Esophagus squamous epithelium (tissue), 5 donors: ENCODE measurements at regions not wholly inside any gene's neighbourhood (a gene's known extent, or its start where the extent isn't known, plus 50 kb on each side); places are given as distances from the start of the nearest gene placed in this dataset.
A peak's percentile ranks its signal among the peaks of the same experiment; 100 is the strongest.

Experiments used
- DNase-seq: peaks from one replicate; lab custom pipeline; 2025; lab: John Stamatoyannopoulos, UW
- H3K27ac ChIP-seq, 4 donors: fragments of 200-600 bp; sonication (generic); one replicate each; pipeline ENCODE4 v1.5.1; 2016 to 2019; ENCODE audit warnings: mild to moderate bottlenecking in 1 of 4
- H3K27me3 ChIP-seq, 4 donors: fragments of 200-600 bp; sonication (generic); 1 replicate in 3 of 4; 2 replicates in 1 of 4; pipeline versions ENCODE4 v1.5.1 to v1.6.0; 2017 to 2021; ENCODE audit warnings: antibody characterized with exemption in 1 of 4
- H3K36me3 ChIP-seq, 3 donors: fragments of 200-600 bp; sonication (generic); one replicate each; pipeline ENCODE4 v1.5.1; 2016 to 2019
- H3K4me1 ChIP-seq, 3 donors: fragments of 200-600 bp; sonication (generic); one replicate each; pipeline ENCODE4 v1.5.1; 2017 to 2019
- H3K4me3 ChIP-seq, 4 donors: fragments of 200-600 bp; sonication (generic); 1 replicate in 3 of 4; 2 replicates in 1 of 4; pipeline ENCODE4 v1.5.1; 2016 to 2019; ENCODE audit warnings: mild to moderate bottlenecking in 2 of 4, moderate library complexity in 1 of 4
- H3K9me3 ChIP-seq, 3 donors: fragments of 200-600 bp; sonication (generic); one replicate each; pipeline ENCODE4 v1.5.1; 2016 to 2019
- CTCF ChIP-seq, 6 experiments: fragments of 450-650 bp in 4 of 6; fragments of 200-600 bp in 2 of 6; sonication (generic) in 2 of 6; IDR thresholded peaks; one replicate each; pipeline ENCODE4 v1.5.1; 2016 to 2019; ENCODE audit warnings: antibody characterized with exemption in 6 of 6, mild to moderate bottlenecking in 4 of 6, moderate library complexity in 4 of 6
- POLR2A ChIP-seq, 4 donors: fragments of 450-650 bp; IDR thresholded peaks; one replicate each; pipeline ENCODE4 v1.6.1; 2017; ENCODE audit warnings: antibody characterized with exemption in 4 of 4, mild to moderate bottlenecking in 4 of 4, moderate library complexity in 3 of 4
- WGBS, 2 donors: methylation state at CpG; one replicate each; pipeline ENCODE4 v1.1.5; 2018; 5-methylcytosine and 5-hydroxymethylcytosine counted together
- intact Hi-C: fragments of 100-400 bp; cut with DNase I; formaldehyde crosslinking; loops from one replicate; pipeline ENCODE4 v1.15.0; 2022
- donor health status: DM: yes; HTN: yes; CAD: no.

- no peaks in the 10 kb centered on the region for H3K9me3 ChIP-seq
- WGBS, 2 donors, result 47% methylated on average over 1 of the region's 1 CpG
- no peak for TF ChIP-seq CTCF (IDR thresholded peaks at IDR 0.05)
- TF ChIP-seq POLR2A (IDR thresholded peaks at IDR 0.05), result no peak
- no peak overlapping the region for H3K4me3 ChIP-seq
- intact Hi-C loops, result no loop called here
- H3K36me3 ChIP-seq, result no peaks in the 10 kb centered on the region
- DNase-seq, result no peak
- H3K4me1 ChIP-seq, result no peaks in the 10 kb centered on the region
- H3K27ac ChIP-seq, result no peak overlapping the region
- no peaks in the 10 kb centered on the region for H3K27me3 ChIP-seq
These were observed 287.0 kb upstream of the OR4E1 start for GRCh38 chr14:21960636-21961035.

GRCh38 chr14:21941885-21942284, 268.3 kb upstream of the OR4E1 start:
- Histone ChIP-seq H3K9me3 (no peaks in the 10 kb centered on the region), H3K4me3 (no peak overlapping the region), H3K27me3 (no peaks in the 10 kb centered on the region), H3K36me3 (no peaks in the 10 kb centered on the region), H3K4me1 (no peaks in the 10 kb centered on the region), H3K27ac (no peak overlapping the region)
- DNase-seq, result no peak
- intact Hi-C loops, result no loop called here
- WGBS, 2 donors, result 66 to 75% methylated on average over 3 of the region's 3 CpGs
- TF ChIP-seq POLR2A (IDR thresholded peaks at IDR 0.05), result no peak
- TF ChIP-seq CTCF (IDR thresholded peaks at IDR 0.05), result no peak

GRCh38 chr14:21940887-21941856, 267.6 kb upstream of the OR4E1 start:
- no peaks in the 10 kb centered on the region for H3K36me3 ChIP-seq
- TF ChIP-seq CTCF (IDR thresholded peaks at IDR 0.05) (peak in 3 of 6 experiments; percentile 7 to 41 (median 24)), POLR2A (IDR thresholded peaks at IDR 0.05) (no peak)
- WGBS, 2 donors, result 45 to 55% methylated on average over 4 to 5 of the region's 7 CpGs
- intact Hi-C loops, result no loop called here
- no peaks in the 10 kb centered on the region for H3K27me3 ChIP-seq
- H3K27ac ChIP-seq, result no peak overlapping the region
- no peaks in the 10 kb centered on the region for H3K4me1 ChIP-seq
- H3K4me3 ChIP-seq, result no peak overlapping the region
- no peaks in the 10 kb centered on the region for H3K9me3 ChIP-seq
- no peak for DNase-seq

GRCh38 chr14:21939836-21940235, 266.2 kb upstream of the OR4E1 start:
- no peak for DNase-seq

More at GRCh38 chr14:21939836-21940235, 266.2 kb upstream of the OR4E1 start:
- intact Hi-C loops, result no loop called here
- H3K27ac ChIP-seq, result no peak overlapping the region
- no peaks in the 10 kb centered on the region for H3K36me3 ChIP-seq
- WGBS, 2 donors, result 69 to 70% methylated on average over 1 of the region's 1 CpG
- no peak overlapping the region for H3K4me3 ChIP-seq
- no peaks in the 10 kb centered on the region for H3K9me3 ChIP-seq
- TF ChIP-seq CTCF (IDR thresholded peaks at IDR 0.05) (no peak), POLR2A (IDR thresholded peaks at IDR 0.05) (no peak)
- no peaks in the 10 kb centered on the region for H3K27me3 ChIP-seq
- no peaks in the 10 kb centered on the region for H3K4me1 ChIP-seq
